HG02763 (cell line): ENCODE measurements at regions not wholly inside any gene's neighbourhood (a gene's known extent, or its start where the extent isn't known, plus 50 kb on each side); places are given as distances from the start of the nearest gene placed in this dataset.
"Not testable (repeated sequence)": the region's sequence is repeated elsewhere in the genome, so short reads cannot be mapped to it uniquely, and the experiment has no call there.

ENCODE experiments used
- ATAC-seq: cut with Tn5 transposase; IDR thresholded peaks from one replicate; pipeline ENCODE4 v1.9.1; 2021; ENCODE audit warnings: mild to moderate bottlenecking, moderate library complexity; ENCODE audit not compliant: unreplicated experiment

DNA sequence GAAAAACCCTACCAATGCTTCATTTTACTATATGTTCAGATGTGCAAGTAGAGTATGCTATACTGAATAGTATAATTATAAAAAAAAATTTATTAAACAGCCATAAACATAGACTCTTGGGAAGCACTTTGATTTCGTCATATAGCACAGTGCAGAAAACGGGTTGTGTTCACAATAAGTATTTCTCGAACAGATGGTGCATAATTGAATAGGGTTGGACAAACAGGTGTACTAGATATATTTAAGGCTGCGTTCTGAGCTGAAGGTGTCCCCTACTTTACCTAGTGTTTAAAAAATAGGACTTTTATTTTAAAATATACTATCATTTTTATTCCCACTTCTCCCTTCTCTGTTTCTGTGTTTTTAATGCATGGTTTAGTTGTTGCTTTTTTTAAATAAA is 841.5 kb downstream of the ANKRD7 start:
- no peak for ATAC-seq

DNA sequence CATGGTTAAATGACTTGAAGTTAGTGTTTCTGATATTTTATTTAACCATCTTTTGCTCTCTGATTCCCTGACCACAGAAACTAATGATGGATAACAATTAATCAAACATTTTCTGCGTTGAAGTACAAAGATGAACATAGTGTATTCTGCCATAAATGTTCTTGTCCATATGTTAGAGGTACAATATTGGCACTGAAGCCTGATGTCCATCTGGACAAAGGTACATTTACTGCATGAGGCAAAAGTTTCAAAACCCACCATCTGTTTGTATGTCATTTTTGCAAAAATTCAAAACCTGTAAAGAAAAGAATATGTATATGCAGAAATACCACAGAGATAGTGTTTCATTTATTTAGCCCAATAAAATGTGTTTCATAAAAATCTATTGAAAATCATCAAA is 861.5 kb downstream of the ANKRD7 start:
- no peak for ATAC-seq

DNA sequence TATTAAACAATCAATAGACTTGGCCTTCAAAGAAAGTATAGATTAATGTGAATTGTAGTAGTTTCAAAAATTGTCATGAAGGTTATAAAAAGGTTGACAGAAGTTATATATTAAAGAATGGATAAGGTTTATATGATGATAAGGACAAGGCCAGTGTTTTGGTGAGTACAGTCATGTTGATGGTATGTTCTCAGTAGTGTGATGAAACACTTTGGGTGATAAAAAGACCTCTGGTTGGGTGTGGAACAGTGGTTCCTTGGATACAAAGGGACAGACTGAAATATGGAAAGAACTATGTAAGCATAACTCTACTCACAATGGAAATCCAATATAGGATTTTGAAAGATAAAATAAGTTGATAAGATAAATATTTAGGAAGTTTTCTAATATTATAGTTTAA is 866.3 kb downstream of the ANKRD7 start:
- no peak for ATAC-seq

DNA sequence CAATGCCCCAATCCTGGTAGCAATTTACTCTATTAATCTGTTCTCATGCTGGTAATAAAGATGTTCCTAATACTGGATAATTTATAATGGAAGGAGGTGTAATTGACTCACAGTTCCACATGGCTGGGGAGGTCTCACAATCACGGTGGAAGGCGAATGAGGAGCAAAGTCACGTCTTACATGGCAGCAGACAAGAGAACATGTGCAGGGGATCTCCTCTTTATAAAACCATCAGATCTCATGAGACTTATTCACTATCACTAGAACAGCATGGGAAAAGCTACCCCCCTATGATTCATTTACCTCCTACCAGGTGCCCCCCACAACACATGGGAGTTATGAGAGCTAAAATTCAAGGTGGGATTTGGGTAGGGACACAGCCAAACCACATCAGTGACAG is 872.2 kb downstream of the ANKRD7 start:
- ATAC-seq, result no peak

DNA sequence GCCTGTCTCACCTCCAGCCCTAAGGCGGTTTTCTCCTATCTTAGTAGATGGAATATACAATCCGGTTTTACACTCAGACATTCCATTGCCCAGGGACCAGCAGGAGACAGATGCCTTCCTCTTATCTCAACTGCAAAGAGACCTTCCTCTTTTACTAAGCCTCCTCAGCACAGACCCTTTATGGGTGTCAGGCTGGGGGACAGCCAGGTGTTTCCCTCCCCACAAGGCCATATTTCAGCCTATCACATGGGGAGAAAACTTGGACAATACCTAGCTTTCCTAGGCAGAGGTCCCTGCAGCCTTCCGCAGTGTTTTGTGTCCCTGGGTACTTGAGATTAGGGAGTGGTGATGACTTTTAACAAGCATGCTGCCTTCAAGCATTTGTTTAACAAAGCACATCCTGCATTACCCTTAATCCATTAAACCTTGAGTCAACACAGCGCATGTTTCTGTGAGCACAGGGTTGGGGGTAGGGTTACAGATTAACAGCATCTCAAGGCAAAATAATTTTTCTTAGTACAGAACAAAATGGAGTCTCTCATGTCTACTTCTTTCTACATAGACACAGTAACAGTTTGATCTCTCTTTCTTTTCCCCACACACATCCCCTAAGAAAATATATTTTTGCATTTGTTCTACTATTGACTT is 876.2 kb downstream of the ANKRD7 start:
- ATAC-seq, result not testable (repeated sequence)

DNA sequence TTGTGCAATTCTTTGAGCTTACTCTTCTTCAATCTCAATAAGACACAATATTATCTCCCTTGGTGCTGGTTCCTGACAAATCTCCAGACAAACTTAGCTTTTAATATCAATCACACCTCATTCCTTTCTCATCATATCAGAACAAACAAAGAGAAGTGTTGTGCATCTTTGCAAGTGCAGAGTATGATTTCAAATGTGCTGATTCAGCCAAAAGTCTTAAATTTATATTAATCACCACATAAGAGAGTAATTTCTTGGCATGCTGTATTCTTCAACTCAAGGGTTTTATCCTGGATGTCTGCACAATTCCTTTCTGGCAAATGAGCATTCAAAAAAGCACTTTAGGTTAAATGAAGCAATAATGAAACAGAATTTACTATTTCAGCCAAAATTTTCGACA is 877.8 kb downstream of the ANKRD7 start:
- no peak for ATAC-seq

DNA sequence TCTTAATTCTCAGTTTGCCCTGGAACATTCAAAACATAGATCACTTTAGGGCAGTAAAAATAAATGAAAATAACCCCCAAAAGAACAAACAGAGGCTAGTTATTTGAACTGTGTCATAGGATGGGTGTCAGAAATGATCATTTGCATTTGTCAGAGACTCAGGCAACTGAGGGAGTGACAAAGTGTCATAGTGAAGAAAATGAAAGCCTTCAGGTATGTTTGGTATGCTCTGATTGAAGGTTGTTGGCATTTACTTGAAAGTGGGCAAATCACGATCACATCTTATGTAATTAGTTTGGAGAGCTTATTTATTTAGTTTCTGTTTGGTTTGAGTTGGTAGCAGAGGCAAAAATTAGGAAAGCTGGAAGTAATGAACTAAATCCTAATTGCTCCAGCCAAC is 880.9 kb downstream of the ANKRD7 start:
- no peak for ATAC-seq

DNA sequence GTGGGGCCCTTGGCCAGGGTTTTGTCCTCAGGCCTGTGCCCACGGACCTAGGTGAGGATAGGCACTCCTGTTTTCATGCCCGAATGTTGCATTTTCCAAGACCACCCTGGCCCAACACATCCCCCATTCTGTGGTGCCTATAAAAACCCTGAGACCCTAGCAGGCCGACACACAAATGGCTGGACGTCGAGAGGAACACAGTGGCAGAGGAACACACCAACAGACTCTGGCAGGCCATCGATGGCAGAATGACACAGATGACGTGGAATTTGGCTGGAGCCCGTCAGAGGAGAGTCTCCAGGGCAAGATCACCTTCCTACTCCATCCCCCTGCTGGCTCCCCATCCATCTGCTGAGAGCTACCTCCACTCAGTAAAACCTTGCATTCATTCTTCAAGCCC is 898.8 kb downstream of the ANKRD7 start:
- ATAC-seq, result no peak

DNA sequence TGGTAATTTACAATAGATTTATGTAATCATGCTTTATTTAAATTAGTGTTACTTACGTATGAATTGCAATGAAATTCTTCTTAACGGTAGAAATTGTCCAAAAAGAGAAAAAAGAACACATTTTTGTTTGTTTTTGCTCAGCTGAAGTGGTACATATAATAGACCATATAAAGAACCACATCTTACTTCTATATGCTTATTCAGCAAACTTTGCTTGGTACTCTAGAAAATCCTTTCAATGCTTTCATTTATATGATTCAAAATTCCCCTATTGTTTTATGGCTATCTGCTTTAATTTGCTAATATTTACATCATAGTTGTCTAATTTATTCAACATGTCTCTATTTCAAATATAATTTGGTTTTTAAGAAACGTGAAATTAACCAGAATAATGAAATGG is 903.2 kb downstream of the ANKRD7 start:
- ATAC-seq, result no peak

DNA sequence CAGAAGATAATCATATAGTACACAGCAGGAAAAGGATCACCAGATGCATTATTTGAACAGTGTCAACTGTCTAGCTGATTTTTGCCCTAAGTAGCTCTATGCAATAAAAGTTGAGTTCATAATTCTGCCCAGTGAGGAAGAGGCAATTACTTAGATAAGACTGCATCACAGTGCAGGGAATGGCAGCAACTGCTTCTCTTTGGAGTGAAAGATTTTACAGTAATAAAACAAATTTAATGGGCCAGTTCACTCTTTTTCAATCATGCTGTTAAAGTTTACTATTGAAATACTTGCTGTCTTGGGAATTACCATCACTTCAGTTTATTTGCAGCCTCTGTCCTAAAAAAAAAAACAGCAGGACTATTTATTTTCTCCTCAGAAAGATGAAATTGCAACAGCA is 907.9 kb downstream of the ANKRD7 start:
- ATAC-seq, result no peak

DNA sequence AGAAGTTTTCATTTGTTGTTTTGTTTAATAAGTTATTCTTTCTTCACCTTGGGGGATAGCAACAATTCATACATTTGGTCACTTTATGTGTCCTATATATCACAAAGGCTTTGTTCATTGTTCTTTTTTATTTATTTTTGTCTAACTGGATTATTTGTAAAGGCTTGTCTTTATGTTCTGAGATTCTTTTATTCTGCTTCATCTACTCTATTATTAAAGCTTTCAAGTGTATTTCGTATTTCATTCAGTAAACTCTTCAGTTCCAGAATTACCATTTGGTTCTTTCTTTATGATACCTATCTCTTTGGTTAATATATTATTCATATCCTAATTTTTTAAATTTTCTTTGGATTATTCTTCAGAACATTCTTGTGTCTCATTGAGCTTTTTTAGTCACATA is 942.9 kb downstream of the ANKRD7 start:
- no peak for ATAC-seq

DNA sequence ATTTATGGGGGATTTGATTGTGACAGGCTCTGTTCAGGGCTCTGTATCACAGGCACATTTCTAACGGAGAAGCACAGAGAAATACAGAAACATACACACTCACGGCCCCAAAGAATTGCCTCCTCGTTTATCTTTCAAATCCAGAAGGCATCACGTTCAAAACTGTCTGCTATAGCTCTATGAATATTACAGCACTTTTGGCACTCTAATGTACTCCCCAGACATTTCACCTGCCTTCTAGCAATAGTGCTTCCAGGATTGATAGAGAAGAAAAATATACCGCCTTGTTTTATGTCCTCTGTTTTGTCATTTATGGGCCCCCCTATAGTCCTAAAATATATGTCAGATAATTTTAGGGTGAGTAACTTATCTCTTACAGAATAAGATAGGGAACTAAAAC is 947.5 kb downstream of the ANKRD7 start:
- no peak for ATAC-seq

DNA sequence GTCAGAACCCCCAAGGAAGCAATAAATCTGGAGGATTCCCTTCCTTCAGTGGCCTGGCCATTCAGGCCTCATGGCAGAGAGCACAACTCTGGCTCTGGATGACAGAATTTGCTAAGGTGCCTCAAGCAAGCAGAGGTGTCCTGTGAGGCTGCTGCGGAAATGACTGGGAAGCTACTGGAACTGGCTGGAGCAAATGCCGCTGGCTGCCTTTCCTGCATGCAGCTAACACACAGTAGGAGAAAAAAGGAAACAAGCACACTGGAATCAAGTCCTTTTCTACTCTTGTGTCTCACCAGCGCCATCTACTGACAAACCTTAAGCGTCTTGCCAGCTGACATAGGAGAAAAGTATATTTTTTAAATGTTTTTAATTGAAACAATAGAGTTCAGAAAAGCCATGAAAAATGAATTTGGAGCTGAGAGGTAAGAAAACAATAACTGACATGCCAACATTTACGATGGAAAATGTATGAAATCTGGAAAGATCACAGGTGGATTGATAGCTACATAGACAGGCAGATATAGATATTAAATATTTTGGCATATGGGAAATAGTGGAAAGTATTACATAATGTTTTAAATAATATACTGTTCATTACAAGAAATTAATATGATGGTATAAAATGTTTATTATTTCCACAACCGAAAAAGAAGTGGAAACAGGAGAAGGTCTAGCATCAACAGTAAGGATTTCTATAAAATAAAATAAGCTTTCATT is 951.6 kb downstream of the ANKRD7 start:
- ATAC-seq, result peak; percentile 63

DNA sequence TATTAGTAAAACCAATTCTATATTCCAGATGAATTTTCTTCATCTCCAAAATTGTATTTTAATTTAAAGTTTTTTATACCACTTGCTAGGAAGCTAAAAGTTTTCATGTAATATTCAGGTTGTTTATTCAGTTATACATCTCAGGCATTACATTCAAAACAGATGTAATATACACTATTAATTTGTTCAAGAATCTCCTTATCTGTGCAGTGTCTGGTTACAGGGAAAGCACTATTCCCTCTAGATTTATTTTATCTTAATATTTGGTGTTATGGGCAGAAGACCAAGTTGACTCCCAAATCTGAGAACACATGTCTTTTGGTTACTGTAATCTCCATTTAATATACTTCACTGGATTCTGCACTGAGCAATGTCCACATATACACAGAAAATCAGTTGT is 953.4 kb downstream of the ANKRD7 start:
- ATAC-seq, result no peak

DNA sequence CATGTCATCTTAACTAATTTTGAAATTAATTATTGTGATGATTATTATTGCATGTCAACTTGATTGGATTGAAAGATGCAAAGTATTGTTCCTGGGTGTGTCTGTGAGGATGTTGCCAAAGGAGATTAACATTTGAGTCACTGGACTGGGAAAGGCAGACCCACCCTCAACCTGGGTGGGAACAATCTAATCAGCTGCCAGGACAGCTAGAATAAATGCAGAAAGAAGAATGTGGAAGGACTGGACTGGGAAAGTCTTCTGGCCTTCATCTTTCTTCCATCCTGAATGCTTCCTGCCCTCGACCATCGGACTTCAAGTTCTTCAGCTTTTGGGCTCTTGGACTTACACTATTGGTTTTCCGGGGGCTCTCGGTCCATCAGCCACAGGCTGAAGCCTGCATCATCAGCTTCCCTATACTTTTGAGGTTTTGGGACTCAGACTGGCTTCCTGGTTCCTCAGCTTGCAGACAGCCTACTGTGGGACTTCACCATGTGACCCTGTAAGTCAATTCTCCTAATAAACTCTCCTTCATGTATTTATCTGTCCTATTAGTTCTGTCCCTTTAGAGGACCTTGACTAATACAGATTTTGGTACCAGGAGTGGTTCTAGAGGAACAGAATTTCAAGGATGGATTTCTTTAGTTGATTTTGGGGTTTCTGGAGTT is 959.8 kb downstream of the ANKRD7 start:
- no peak for ATAC-seq

DNA sequence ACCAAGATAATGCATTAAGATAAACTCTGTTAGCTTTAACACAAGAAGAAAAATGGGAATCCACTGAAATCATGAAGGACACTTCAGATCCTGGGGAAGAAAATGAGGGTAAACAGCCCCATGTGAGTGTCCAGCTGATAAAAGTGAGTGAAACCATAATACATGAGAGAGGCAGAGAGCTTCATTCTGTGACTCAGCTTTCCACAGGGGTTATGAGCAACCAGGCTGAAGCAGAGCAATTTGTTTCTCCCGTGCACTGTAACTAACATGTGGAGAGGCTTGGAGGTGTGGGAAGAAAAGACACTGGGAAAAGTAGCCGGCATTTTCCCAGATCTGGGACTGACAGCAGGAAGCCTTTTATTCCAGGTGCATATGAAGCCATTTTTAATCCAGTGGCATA is 971.7 kb downstream of the ANKRD7 start:
- ATAC-seq, result no peak

DNA sequence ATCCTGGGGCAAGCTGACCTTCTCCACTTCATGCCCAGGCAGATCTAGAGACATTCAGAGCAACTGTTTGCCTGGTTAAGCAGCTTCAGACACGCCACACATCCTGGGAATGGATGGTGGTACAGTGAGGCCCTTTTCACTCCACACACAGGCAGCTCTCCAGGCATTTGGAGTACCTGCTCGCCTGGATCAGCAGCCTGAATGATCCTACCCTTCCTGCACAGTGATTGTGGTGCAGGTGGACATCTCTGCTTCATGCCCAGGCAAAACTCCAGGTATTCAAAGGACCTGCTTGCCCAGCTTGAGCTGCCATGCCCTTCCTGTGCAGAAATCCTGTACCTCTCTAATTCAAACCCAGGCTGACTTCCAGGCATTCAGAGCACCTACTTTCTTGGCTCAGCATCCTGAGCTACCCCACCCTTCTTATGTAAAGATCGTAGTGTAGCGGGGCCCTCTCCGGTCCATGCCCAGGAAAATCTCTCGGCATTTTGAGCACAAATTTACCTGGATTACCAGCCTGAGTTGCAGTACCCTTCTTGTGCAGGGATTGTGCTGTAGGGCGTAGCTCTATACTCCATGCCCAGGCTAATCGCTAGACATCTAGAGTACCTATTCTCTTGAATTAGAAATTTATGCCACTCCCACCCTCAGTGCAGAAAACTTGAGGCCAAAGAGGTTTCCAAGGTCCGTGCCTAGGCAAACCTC is 972.8 kb downstream of the ANKRD7 start:
- ATAC-seq, result no peak

DNA sequence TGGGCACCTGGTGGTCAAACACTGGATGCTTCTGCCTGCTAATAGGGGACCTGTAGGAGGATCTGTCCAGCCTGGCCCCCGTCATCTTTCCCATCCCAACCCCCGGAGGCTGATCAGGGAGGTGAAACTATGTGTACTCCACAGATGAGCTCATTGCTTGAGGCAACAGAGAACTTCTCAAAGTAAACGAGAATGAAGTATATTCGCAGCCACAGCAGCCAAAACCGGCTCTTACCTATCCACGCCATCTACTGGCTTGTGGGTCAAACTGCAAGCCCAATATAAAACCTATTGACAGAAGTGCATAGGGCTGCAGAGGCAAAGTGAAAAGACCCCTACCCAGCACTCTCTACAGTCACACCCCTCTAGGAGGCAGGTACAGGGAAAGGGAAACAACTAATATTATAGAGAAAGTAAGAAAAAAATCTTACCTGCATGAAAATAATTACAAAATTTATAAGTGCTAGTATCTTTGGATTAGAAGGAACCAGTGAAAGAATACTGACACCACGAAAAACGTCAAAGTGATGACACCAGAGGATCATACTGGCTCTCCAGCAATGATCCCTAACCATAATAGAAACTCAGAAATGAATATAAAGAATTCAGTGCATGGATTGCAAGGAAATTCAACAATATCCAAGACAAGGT is 973.5 kb downstream of the ANKRD7 start:
- peak; percentile 82 for ATAC-seq

DNA sequence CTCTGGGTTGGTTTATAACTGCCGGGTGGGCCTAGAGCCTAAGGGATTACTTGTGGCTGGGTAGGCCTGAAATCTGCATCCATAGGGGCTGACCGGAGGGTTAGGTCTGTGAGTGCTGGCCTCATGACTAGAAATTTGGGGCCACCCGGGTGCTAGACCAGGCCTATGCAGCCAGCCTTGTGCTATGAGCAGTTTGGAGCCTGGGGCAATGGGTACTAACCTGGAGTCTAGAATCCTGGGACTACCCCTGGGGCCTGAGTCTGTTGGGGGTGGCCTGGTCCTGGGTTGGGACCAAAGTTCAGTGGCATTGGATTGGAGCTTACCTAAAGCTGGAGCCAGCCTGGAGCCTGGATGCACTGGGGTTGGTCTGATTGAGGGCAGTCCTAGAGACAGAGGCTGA is 995.2 kb downstream of the ANKRD7 start:
- ATAC-seq, result no peak

DNA sequence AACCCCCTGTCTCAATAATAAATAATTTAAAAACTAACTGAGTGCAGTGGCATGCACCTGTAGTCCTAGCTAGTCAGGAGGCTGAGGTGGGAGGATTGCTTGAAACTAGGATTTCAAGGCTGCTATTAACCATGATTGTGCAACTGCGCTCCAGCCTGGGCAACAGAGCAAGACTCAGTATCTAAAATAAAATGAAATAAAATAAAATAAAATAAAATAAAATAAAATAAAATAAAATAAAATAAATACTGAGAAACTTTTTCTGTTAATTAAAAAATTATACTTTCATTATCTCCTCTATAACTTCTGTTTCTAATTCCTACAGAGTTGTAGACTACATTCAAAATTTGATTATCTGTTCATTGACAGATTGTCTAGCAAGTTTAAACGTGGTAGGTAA is 999.4 kb downstream of the ANKRD7 start:
- no peak for ATAC-seq

DNA sequence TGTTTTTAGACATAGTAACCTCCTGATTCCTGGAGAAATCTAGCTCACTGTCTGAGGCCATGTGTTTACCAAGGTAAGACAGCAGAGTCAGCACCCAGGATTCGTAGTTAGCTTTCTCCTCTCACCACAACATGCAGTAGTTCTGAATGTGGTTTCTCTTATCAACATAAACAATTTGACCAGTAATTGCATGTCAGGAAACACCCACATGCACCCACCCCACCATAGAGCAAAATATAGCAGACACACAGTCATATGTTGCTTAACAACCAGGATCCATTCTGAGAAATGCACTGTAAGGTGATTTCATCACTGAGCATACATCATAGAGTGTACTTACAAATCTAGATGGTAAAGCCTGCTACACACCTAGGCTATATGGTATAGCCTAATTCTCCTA is 1004.0 kb downstream of the ANKRD7 start:
- ATAC-seq, result no peak
